K562 (cell line): ENCODE measurements at regions not wholly inside any gene's neighbourhood (a gene's known extent, or its start where the extent isn't known, plus 50 kb on each side); places are given as distances from the start of the nearest gene placed in this dataset.

ENCODE experiments used
- ATAC-seq: fragments of 200-7000 bp; cut with Tn5 transposase; 3 replicates; pipeline ENCODE4 v1.9.1; 2020; ENCODE audit warnings: moderate library complexity
- BruUV-seq: library from RNA; stranded (reverse); fragments of 400-500 nt; replicated peaks from 2 replicates; lab custom pipeline; 2021; lab: Mats Ljungman, UMichigan
- CTCF ChIA-PET: fragments of 300-600 bp; formaldehyde crosslinking; extraction: SDS; loops from one replicate; lab custom pipeline; 2021; ENCODE audit warnings: low intra/inter-chr PET ratio; lab: Yijun Ruan, JAX
- POLR2A ChIA-PET: fragments of 300-600, 350-650 bp; sonication (Branson Sonifier 250); formaldehyde crosslinking; extraction: SDS; loops from one replicate; lab custom pipeline; 2021; ENCODE audit warnings: antibody characterized with exemption, inconsistent platforms; lab: Yijun Ruan, JAX
- DNase-seq, 4 experiments: peaks; one replicate each; pipeline versions ENCODE4 v3.0.0 to v3.0.0-alpha.2; 2011 to 2018; ENCODE audit warnings: low spot score in 3 of 4, mixed read lengths in 3 of 4; ENCODE audit errors: extremely low read depth in 1 of 4
- FAIRE-seq: peaks from 2 replicates; lab custom pipeline; 2011; peaks lifted over from hg19 to GRCh38; lab: Jason Lieb, UNC
- H2AFZ ChIP-seq: 2 replicates; pipeline ENCODE4 v1.6.0; 2011; ENCODE audit warnings: low read depth, low read length, control low read depth, inconsistent platforms
- H3K27ac ChIP-seq: fragments of 200-600 bp; 3 replicates; pipeline ENCODE4 v1.8.0; 2011; ENCODE audit warnings: low read depth, mild to moderate bottlenecking, control low read depth, inconsistent platforms, low read length, moderate library complexity, mixed read lengths; ENCODE audit errors: extremely low read depth
- H3K27me3 ChIP-seq, 2 experiments: fragments of 300-600 bp in 1 of 2; 2 replicates in 1 of 2; 3 replicates in 1 of 2; pipeline versions ENCODE4 v1.6.0 to v1.8.0; 2011; ENCODE audit warnings: inconsistent platforms in 2 of 2, low read length in 2 of 2, mild to moderate bottlenecking in 1 of 2, mixed read lengths in 1 of 2, moderate library complexity in 1 of 2; ENCODE audit not compliant: control insufficient read depth in 2 of 2, insufficient read depth in 2 of 2
- H3K36me3 ChIP-seq: fragments of 300-600 bp; 3 replicates; pipeline ENCODE4 v1.8.0; 2011; ENCODE audit warnings: mild to moderate bottlenecking, low read length, inconsistent platforms; ENCODE audit not compliant: control insufficient read depth, insufficient read depth
- H3K4me1 ChIP-seq, 2 experiments: fragments of 200-600 bp in 1 of 2; replicated peaks in 1 of 2; 2 replicates in 1 of 2; 3 replicates in 1 of 2; pipeline versions ENCODE4 v1.5.1 to v1.8.0; 2011; ENCODE audit warnings: inconsistent platforms in 2 of 2, low read length in 2 of 2, mild to moderate bottlenecking in 1 of 2, mixed read lengths in 1 of 2, moderate library complexity in 1 of 2; ENCODE audit not compliant: control insufficient read depth in 2 of 2, insufficient read depth in 2 of 2
- H3K4me2 ChIP-seq: 2 replicates; pipeline ENCODE4 v1.6.1; 2011; ENCODE audit warnings: low read length, control low read depth, inconsistent platforms, mixed read lengths; ENCODE audit not compliant: insufficient read depth
- H3K4me3 ChIP-seq: fragments of 200-600 bp; sonication (generic), shearing (Covaris generic); 2 replicates; pipeline ENCODE4 v1.5.1; 2016; ENCODE audit warnings: control low read depth, inconsistent platforms
- H3K79me2 ChIP-seq: fragments of 200-600 bp; 3 replicates; pipeline ENCODE4 v1.8.0; 2011; ENCODE audit warnings: low read length, inconsistent platforms; ENCODE audit not compliant: control insufficient read depth, insufficient read depth
- H3K9ac ChIP-seq, 2 experiments: 2 replicates each; pipeline versions ENCODE4 v1.6.0 to v1.6.1; 2011; ENCODE audit warnings: low read depth in 2 of 2, low read length in 2 of 2, control low read depth in 1 of 2, inconsistent platforms in 1 of 2, mild to moderate bottlenecking in 1 of 2, mixed read lengths in 1 of 2; ENCODE audit not compliant: insufficient read depth in 1 of 2
- H3K9me1 ChIP-seq: one replicate; pipeline ENCODE4 v1.6.0; 2011; ENCODE audit warnings: inconsistent platforms, mild to moderate bottlenecking, low read length, moderate library complexity; ENCODE audit not compliant: control insufficient read depth, insufficient read depth
- H3K9me3 ChIP-seq: replicated peaks from 2 replicates; pipeline ENCODE4 v1.5.1; 2011; ENCODE audit warnings: low read depth, low read length, inconsistent platforms; ENCODE audit not compliant: control insufficient read depth, insufficient read depth
- H4K20me1 ChIP-seq: replicated peaks from 2 replicates; pipeline ENCODE4 v1.6.1; 2011; ENCODE audit warnings: low read length, inconsistent platforms, mixed read lengths; ENCODE audit not compliant: control insufficient read depth, insufficient read depth
- BRD9 ChIP-seq: fragments of 450-650 bp; IDR thresholded peaks from 2 replicates; pipeline ENCODE4 v1.6.1; 2018; ENCODE audit warnings: low read depth; ENCODE audit not compliant: partially characterized antibody
- IRF9 ChIP-seq: fragments of 450-650 bp; IDR thresholded peaks from 2 replicates; pipeline ENCODE4 v1.6.1; 2016; ENCODE audit warnings: missing biosample characterization, missing genetic modification characterization
- PPARD ChIP-seq: fragments of 250-450 bp; sonication (Bioruptor Pico); IDR thresholded peaks from 2 replicates; pipeline ENCODE4 v1.8.0; 2022; ENCODE audit warnings: inconsistent platforms, mild to moderate bottlenecking, moderate library complexity
- RAD51 ChIP-seq: fragments of 450-650 bp; IDR thresholded peaks from 2 replicates; pipeline ENCODE4 v1.7.1; 2016; ENCODE audit warnings: low read depth, mild to moderate bottlenecking, borderline replicate concordance
- RB1 ChIP-seq: fragments of 450-650 bp; IDR thresholded peaks from 2 replicates; pipeline ENCODE4 v1.6.1; 2017; ENCODE audit warnings: low read depth, mild to moderate bottlenecking
- U2AF2 ChIP-seq: fragments of 200-400 bp; formaldehyde crosslinking; optimal IDR thresholded peaks from 2 replicates; pipeline ENCODE3; 2017; ENCODE audit warnings: low read depth, mild to moderate bottlenecking, low read length
- ZBTB12 ChIP-seq: fragments of 250-450 bp; sonication (Bioruptor Pico); IDR thresholded peaks from 2 replicates; pipeline ENCODE4 v1.4.0; 2020
- ZNF695 ChIP-seq: fragments of 450-650 bp; formaldehyde crosslinking; IDR thresholded peaks from 2 replicates; pipeline ENCODE4 v1.4.0; 2020; ENCODE audit warnings: mild to moderate bottlenecking, moderate library complexity
- ZZZ3 ChIP-seq: fragments of 450-650 bp; IDR thresholded peaks from 2 replicates; pipeline ENCODE4 v1.6.1; 2016; ENCODE audit warnings: antibody characterized with exemption, mild to moderate bottlenecking, moderate library complexity
- WGBS: fragments of 100-300 bp; shearing (Covaris generic); methylation state at CpG from one replicate; pipeline ENCODE4 v1.1.6; 2016; ENCODE audit warnings: low coverage, mixed read lengths; ENCODE audit not compliant: insufficient coverage; ENCODE audit errors: missing lambda C conversion rate; 5-methylcytosine and 5-hydroxymethylcytosine counted together
- in situ Hi-C: fragments of 300-500 bp; cut with MboI; formaldehyde crosslinking; loops from 4 replicates; pipeline ENCODE4 v1.15.0; 2018; ENCODE audit warnings: inconsistent platforms, mixed read lengths
- intact Hi-C: fragments of 100-400 bp; cut with micrococcal nuclease; formaldehyde crosslinking; loops from 2 replicates; pipeline ENCODE4 v1.14.2; 2022
- TF ChIP-seq, protein P1 (sequence below): fragments of 450-650 bp; IDR thresholded peaks from 2 replicates; pipeline ENCODE4 v1.6.1; 2017; ENCODE audit warnings: antibody characterized with exemption, mild to moderate bottlenecking
- TF ChIP-seq, protein P2 (sequence below): fragments of 450-650 bp; formaldehyde crosslinking; IDR thresholded peaks from 2 replicates; pipeline ENCODE4 v1.4.0; 2020; ENCODE audit warnings: mild to moderate bottlenecking, moderate library complexity

GRCh38 chr12:5177096-5177495 is 133.4 kb downstream of the KCNA5 start:
- no peaks in the 10 kb centered on the region for H3K79me2 ChIP-seq
- TF ChIP-seq U2AF2 (no peak), RB1 (no peak), PPARD (no peak), ZBTB12 (CRISPR knock-in tag) (no peak), IRF9 (tag) (no peak), RAD51 (no peak), BRD9 (no peak), ZZZ3 (no peak), ZNF695 (CRISPR knock-in tag) (no peak)
- TF ChIP-seq, protein P1, sequence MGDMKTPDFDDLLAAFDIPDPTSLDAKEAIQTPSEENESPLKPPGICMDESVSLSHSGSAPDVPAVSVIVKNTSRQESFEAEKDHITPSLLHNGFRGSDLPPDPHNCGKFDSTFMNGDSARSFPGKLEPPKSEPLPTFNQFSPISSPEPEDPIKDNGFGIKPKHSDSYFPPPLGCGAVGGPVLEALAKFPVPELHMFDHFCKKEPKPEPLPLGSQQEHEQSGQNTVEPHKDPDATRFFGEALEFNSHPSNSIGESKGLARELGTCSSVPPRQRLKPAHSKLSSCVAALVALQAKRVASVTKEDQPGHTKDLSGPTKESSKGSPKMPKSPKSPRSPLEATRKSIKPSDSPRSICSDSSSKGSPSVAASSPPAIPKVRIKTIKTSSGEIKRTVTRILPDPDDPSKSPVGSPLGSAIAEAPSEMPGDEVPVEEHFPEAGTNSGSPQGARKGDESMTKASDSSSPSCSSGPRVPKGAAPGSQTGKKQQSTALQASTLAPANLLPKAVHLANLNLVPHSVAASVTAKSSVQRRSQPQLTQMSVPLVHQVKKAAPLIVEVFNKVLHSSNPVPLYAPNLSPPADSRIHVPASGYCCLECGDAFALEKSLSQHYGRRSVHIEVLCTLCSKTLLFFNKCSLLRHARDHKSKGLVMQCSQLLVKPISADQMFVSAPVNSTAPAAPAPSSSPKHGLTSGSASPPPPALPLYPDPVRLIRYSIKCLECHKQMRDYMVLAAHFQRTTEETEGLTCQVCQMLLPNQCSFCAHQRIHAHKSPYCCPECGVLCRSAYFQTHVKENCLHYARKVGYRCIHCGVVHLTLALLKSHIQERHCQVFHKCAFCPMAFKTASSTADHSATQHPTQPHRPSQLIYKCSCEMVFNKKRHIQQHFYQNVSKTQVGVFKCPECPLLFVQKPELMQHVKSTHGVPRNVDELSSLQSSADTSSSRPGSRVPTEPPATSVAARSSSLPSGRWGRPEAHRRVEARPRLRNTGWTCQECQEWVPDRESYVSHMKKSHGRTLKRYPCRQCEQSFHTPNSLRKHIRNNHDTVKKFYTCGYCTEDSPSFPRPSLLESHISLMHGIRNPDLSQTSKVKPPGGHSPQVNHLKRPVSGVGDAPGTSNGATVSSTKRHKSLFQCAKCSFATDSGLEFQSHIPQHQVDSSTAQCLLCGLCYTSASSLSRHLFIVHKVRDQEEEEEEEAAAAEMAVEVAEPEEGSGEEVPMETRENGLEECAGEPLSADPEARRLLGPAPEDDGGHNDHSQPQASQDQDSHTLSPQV: no peak
- TF ChIP-seq, protein P2, sequence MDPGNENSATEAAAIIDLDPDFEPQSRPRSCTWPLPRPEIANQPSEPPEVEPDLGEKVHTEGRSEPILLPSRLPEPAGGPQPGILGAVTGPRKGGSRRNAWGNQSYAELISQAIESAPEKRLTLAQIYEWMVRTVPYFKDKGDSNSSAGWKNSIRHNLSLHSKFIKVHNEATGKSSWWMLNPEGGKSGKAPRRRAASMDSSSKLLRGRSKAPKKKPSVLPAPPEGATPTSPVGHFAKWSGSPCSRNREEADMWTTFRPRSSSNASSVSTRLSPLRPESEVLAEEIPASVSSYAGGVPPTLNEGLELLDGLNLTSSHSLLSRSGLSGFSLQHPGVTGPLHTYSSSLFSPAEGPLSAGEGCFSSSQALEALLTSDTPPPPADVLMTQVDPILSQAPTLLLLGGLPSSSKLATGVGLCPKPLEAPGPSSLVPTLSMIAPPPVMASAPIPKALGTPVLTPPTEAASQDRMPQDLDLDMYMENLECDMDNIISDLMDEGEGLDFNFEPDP (CRISPR knock-in tag): no peak
- TF ChIP-seq, all 486 proteins: peak for 0
- H4K20me1 ChIP-seq: no peaks in the 10 kb centered on the region
- H3K36me3 ChIP-seq: no peaks in the 10 kb centered on the region
- no peaks in the 10 kb centered on the region for H3K9me3 ChIP-seq
- no peak overlapping the region for H2AFZ ChIP-seq
- ChIA-PET CTCF (no interaction called here), POLR2A (no interaction called here)
- H3K9ac ChIP-seq: no peak overlapping the region
- 5% methylated on average over 3 of the region's 3 CpGs for WGBS
- H3K27ac ChIP-seq: no peak overlapping the region
- no peak overlapping the region for H3K4me2 ChIP-seq
- intact Hi-C loops: no loop called here
- no peak overlapping the region for H3K4me3 ChIP-seq
- H3K4me1 ChIP-seq: no peaks in the 10 kb centered on the region
- no peaks in the 10 kb centered on the region for H3K9me1 ChIP-seq
- H3K27me3 ChIP-seq: no peaks in the 10 kb centered on the region; a peak in 1 of 5 replicates
- BruUV-seq: no TSS peak
- DNase-seq: no peak
- no peak for ATAC-seq
- no peak for FAIRE-seq
- in situ Hi-C loops: loop anchor here (25.0 kb wide), 1 partner anchor 610 kb away; no protein-coding TSS in a partner anchor
